Natural killer cell (primary cell): ENCODE measurements at regions not wholly inside any gene's neighbourhood (a gene's known extent, or its start where the extent isn't known, plus 50 kb on each side); places are given as distances from the start of the nearest gene placed in this dataset.

Experiments used
- ATAC-seq, 3 donors: fragments of 150-1000 bp in 2 of 3; fragments of 200-7000 bp in 1 of 3; cut with Tn5 transposase; 1 replicate in 1 of 3; 2 replicates in 2 of 3; pipeline ENCODE4 v1.10.0; 2021; ENCODE audit warnings: mild to moderate bottlenecking in 2 of 3, moderate library complexity in 2 of 3
- DNase-seq, 2 donors: peaks; one replicate each; pipeline versions ENCODE4 v3.0.0 to v3.0.0-alpha.2; 2013 to 2021; ENCODE audit warnings: mixed read lengths in 1 of 2
- H3K27ac ChIP-seq: one replicate; pipeline ENCODE4 v1.5.1; 2013; ENCODE audit warnings: mild to moderate bottlenecking, low read length
- H3K27me3 ChIP-seq: one replicate; pipeline ENCODE4 v1.6.1; 2013; ENCODE audit warnings: low read length; ENCODE audit not compliant: control insufficient read depth, insufficient read depth
- H3K36me3 ChIP-seq: one replicate; pipeline ENCODE4 v1.6.1; 2013; ENCODE audit warnings: low read length; ENCODE audit not compliant: control insufficient read depth, insufficient read depth
- H3K4me1 ChIP-seq: one replicate; pipeline ENCODE4 v1.6.1; 2013; ENCODE audit warnings: low read length; ENCODE audit not compliant: control insufficient read depth, insufficient read depth
- H3K4me3 ChIP-seq: one replicate; pipeline ENCODE4 v1.5.1; 2013; ENCODE audit warnings: low read length
- H3K9me3 ChIP-seq: one replicate; pipeline ENCODE4 v1.6.1; 2013; ENCODE audit warnings: low read length; ENCODE audit not compliant: control insufficient read depth, insufficient read depth
- H3K27ac Mint-ChIP-seq, 2 donors: one replicate each; pipeline ENCODE4 v1.8.0; 2022; ENCODE audit warnings: mild to moderate bottlenecking in 2 of 2, mixed read lengths in 2 of 2, moderate library complexity in 1 of 2
- H3K27me3 Mint-ChIP-seq, 2 donors: one replicate each; pipeline ENCODE4 v1.8.0; 2022; ENCODE audit warnings: low read depth in 2 of 2, mixed read lengths in 2 of 2
- H3K36me3 Mint-ChIP-seq: one replicate; pipeline ENCODE4 v1.8.0; 2022; ENCODE audit warnings: mixed read lengths
- H3K4me1 Mint-ChIP-seq, 2 donors: one replicate each; pipeline ENCODE4 v1.8.0; 2022; ENCODE audit warnings: mixed read lengths in 2 of 2
- H3K4me3 Mint-ChIP-seq: one replicate; pipeline ENCODE4 v1.8.0; 2022; ENCODE audit warnings: mild to moderate bottlenecking, moderate library complexity, mixed read lengths
- H3K9me3 Mint-ChIP-seq, 2 donors: one replicate each; pipeline ENCODE4 v1.8.0; 2022; ENCODE audit warnings: mixed read lengths in 2 of 2
- WGBS: methylation state at CpG from one replicate; pipeline ENCODE4 v1.1.7; 2013; ENCODE audit warnings: missing lambda C conversion rate; ENCODE audit not compliant: insufficient coverage; 5-methylcytosine and 5-hydroxymethylcytosine counted together
- intact Hi-C: fragments of 100-400 bp; cut with micrococcal nuclease; formaldehyde crosslinking; loops from one replicate; pipeline ENCODE4 v1.14.2; 2022
- TF ChIP-seq, protein P1 (sequence below): fragments of 200-600 bp; IDR thresholded peaks from one replicate; pipeline ENCODE4 v1.8.0; 2022; ENCODE audit warnings: antibody characterized with exemption

DNA sequence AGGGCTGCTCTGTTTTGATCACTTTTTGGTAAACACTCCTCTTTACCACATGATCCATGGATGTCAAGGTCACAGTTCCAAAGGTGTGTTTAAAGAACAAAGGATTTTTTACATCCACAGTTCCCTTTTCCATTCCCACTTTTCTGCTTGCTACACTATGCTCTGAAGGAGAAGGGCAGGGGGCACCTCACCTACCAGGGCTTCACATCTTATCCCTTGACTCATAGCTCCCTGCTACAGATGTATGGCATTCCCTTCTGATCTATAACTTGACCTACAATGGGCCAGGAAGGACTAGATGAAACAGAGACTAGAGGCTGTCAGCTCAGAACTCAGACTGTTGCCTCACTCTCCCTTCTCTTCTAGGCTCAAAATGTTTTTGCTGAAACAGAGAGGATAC, 233.1 kb upstream of the RPS6KA3 start:
- H3K36me3 ChIP-seq, result no peaks in the 10 kb centered on the region
- H3K4me1 Mint-ChIP-seq, result peaks cover 8 to 11% of the 10 kb centered on the region in 2 donors
- no peak overlapping the region for H3K27ac ChIP-seq
- H3K36me3 Mint-ChIP-seq, result no peaks in the 10 kb centered on the region
- intact Hi-C loops, result no loop called here
- H3K9me3 ChIP-seq, result no peaks in the 10 kb centered on the region
- ATAC-seq (no peak), DNase-seq (no peak)
- H3K27me3 Mint-ChIP-seq, result peaks cover 0 to 14% of the 10 kb centered on the region in 2 donors
- no peaks in the 10 kb centered on the region for H3K9me3 Mint-ChIP-seq
- TF ChIP-seq, protein P1, sequence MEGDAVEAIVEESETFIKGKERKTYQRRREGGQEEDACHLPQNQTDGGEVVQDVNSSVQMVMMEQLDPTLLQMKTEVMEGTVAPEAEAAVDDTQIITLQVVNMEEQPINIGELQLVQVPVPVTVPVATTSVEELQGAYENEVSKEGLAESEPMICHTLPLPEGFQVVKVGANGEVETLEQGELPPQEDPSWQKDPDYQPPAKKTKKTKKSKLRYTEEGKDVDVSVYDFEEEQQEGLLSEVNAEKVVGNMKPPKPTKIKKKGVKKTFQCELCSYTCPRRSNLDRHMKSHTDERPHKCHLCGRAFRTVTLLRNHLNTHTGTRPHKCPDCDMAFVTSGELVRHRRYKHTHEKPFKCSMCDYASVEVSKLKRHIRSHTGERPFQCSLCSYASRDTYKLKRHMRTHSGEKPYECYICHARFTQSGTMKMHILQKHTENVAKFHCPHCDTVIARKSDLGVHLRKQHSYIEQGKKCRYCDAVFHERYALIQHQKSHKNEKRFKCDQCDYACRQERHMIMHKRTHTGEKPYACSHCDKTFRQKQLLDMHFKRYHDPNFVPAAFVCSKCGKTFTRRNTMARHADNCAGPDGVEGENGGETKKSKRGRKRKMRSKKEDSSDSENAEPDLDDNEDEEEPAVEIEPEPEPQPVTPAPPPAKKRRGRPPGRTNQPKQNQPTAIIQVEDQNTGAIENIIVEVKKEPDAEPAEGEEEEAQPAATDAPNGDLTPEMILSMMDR, result no peak
- no peaks in the 10 kb centered on the region for H3K4me1 ChIP-seq
- no peak overlapping the region for H3K4me3 ChIP-seq
- H3K27ac Mint-ChIP-seq, result no peak overlapping the region
- H3K27me3 ChIP-seq, result no peaks in the 10 kb centered on the region
- no peak overlapping the region for H3K4me3 Mint-ChIP-seq

DNA sequence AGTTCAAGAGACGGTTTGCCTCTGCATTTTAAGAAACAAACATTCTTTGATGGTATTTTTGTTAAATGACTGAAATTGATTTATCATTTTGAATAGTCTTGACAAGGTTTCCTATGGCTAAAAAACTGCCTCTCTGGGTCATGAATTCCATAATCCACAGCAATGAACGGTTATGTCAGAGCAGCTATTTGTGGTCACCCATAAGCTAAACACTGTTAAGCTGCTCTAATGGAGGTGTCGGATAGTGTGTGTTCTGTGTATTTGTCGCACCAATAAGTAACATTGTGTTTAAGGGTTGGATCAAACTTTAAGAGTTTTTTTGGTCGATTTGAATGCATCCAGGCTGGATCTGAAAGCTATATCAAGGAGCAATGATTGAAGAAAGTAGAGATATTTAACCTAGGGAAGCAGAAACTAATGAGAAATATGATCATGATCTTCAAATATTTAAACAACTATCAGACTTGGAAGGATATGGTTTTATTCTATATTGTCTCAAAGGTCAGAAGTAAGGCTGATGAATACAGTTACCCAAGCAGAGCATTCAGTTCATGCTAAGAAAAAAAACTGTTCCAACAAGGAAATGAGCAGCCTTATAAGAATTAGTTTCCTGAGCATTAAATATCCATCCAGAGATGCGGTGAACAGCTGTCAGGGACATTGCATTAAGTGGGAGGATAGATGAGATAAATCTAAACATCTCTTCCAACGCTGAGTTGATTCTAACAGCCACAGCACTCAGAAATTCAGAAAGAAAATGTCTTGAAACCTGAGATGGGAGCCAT, 232.3 kb upstream of the RPS6KA3 start:
- no peak overlapping the region for H3K27ac Mint-ChIP-seq
- H3K4me1 Mint-ChIP-seq, result peaks cover 8 to 11% of the 10 kb centered on the region in 2 donors
- no peak for ATAC-seq
- Histone ChIP-seq H3K4me1 (no peaks in the 10 kb centered on the region), H3K27ac (no peak overlapping the region), H3K36me3 (no peaks in the 10 kb centered on the region), H3K4me3 (no peak overlapping the region), H3K27me3 (no peaks in the 10 kb centered on the region), H3K9me3 (no peaks in the 10 kb centered on the region)
- DNase-seq, result no peak
- intact Hi-C loops, result no loop called here
- 80% methylated on average over 4 of the region's 7 CpGs for WGBS
- H3K36me3 Mint-ChIP-seq, result no peaks in the 10 kb centered on the region
- H3K4me3 Mint-ChIP-seq, result no peak overlapping the region
- TF ChIP-seq, protein P1, result no peak
- no peaks in the 10 kb centered on the region for H3K9me3 Mint-ChIP-seq
- H3K27me3 Mint-ChIP-seq, result peaks cover 0 to 14% of the 10 kb centered on the region in 2 donors

GRCh38 chrX:20495575-20495974, 228.9 kb upstream of the RPS6KA3 start:
- no peak for ATAC-seq
- Mint-ChIP-seq H3K27me3 (no peaks in the 10 kb centered on the region), H3K9me3 (no peaks in the 10 kb centered on the region), H3K27ac (no peak overlapping the region), H3K4me3 (no peak overlapping the region), H3K4me1 (peaks cover 8 to 10% of the 10 kb centered on the region in 2 donors), H3K36me3 (no peaks in the 10 kb centered on the region)
- Histone ChIP-seq H3K9me3 (no peaks in the 10 kb centered on the region), H3K4me3 (no peak overlapping the region), H3K4me1 (no peaks in the 10 kb centered on the region), H3K27me3 (no peaks in the 10 kb centered on the region), H3K36me3 (no peaks in the 10 kb centered on the region), H3K27ac (no peak overlapping the region)
- intact Hi-C loops, result no loop called here
- no CpG with 5 or more reads among the region's 2 CpGs for WGBS
- no peak for DNase-seq
- TF ChIP-seq, protein P1, result no peak

DNA sequence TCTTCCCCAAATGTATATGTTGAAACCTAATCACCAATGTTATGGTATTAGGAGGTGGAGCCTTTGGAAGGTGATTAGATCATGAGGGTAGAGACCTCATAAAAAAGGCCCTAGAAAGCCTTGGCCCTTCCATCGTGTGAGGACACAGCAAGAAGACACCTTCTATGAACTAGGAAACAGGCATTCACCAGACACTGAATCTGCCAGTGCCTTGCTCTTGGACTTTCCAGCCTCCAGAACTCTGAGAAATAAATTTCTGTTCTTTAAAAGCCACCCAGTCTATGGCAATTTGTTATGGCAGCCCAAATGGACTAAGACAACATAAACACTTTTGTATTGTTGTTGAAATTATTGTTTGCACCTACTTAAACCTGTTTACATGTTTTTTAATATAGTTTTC, 221.8 kb upstream of the RPS6KA3 start:
- no peak overlapping the region for H3K27ac ChIP-seq
- Mint-ChIP-seq H3K4me3 (no peak overlapping the region), H3K27me3 (peaks cover 0 to 24% of the 10 kb centered on the region in 2 donors), H3K9me3 (no peaks in the 10 kb centered on the region), H3K27ac (no peak overlapping the region), H3K4me1 (no peaks in the 10 kb centered on the region), H3K36me3 (no peaks in the 10 kb centered on the region)
- no peak for DNase-seq
- H3K27me3 ChIP-seq, result no peaks in the 10 kb centered on the region
- no peak for ATAC-seq
- intact Hi-C loops, result no loop called here
- no peaks in the 10 kb centered on the region for H3K9me3 ChIP-seq
- no peaks in the 10 kb centered on the region for H3K36me3 ChIP-seq
- no peaks in the 10 kb centered on the region for H3K4me1 ChIP-seq
- 100% methylated on average over 1 of the region's 1 CpG for WGBS
- H3K4me3 ChIP-seq, result no peak overlapping the region
- TF ChIP-seq, protein P1, result no peak
